Stomach (tissue), 4 donors: ENCODE measurements at regions not wholly inside any gene's neighbourhood (a gene's known extent, or its start where the extent isn't known, plus 50 kb on each side); places are given as distances from the start of the nearest gene placed in this dataset.

Experiments used
- EP300 ChIP-seq: sonication (generic); formaldehyde crosslinking; IDR thresholded peaks from one replicate; pipeline ENCODE4 v1.6.1; 2017; ENCODE audit warnings: antibody characterized with exemption
- POLR2A ChIP-seq, 4 donors: fragments of 450-650 bp; IDR thresholded peaks; one replicate each; pipeline ENCODE4 v1.6.1; 2016; ENCODE audit warnings: antibody characterized with exemption in 4 of 4, control low read depth in 2 of 4, mild to moderate bottlenecking in 1 of 4, moderate library complexity in 1 of 4
- POLR2AphosphoS5 ChIP-seq, 3 donors: sonication (generic); formaldehyde crosslinking; IDR thresholded peaks; one replicate each; pipeline ENCODE4 v1.6.1; 2016; ENCODE audit warnings: antibody characterized with exemption in 3 of 3
- TF ChIP-seq, protein P1 (sequence below), 7 experiments: fragments of 450-650 bp in 4 of 7; fragments of 200-600 bp in 3 of 7; sonication (generic) in 3 of 7; IDR thresholded peaks; one replicate each; pipeline ENCODE4 v1.5.1; 2016 to 2019; ENCODE audit warnings: antibody characterized with exemption in 7 of 7, control low read depth in 2 of 7, mild to moderate bottlenecking in 1 of 7

DNA sequence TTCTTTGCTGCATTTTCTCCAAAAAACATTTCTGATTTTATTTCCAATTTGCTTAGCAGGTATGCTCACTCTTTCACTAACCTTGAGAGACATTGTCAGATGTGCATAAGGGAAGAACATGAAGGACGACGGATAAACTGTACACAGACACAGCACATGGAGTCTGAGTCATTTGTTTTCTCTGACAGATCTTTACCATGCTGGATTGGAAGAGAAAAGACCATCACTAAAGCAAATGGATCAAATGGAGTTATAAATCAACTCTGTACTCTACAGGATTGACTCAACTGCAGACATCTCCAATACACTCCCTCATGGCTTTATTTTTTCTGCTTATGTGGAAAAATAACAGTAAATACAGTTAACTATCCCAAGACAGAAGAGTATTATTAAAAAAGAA is 90.2 kb upstream of the CTSC start:
- TF ChIP-seq, protein P1, sequence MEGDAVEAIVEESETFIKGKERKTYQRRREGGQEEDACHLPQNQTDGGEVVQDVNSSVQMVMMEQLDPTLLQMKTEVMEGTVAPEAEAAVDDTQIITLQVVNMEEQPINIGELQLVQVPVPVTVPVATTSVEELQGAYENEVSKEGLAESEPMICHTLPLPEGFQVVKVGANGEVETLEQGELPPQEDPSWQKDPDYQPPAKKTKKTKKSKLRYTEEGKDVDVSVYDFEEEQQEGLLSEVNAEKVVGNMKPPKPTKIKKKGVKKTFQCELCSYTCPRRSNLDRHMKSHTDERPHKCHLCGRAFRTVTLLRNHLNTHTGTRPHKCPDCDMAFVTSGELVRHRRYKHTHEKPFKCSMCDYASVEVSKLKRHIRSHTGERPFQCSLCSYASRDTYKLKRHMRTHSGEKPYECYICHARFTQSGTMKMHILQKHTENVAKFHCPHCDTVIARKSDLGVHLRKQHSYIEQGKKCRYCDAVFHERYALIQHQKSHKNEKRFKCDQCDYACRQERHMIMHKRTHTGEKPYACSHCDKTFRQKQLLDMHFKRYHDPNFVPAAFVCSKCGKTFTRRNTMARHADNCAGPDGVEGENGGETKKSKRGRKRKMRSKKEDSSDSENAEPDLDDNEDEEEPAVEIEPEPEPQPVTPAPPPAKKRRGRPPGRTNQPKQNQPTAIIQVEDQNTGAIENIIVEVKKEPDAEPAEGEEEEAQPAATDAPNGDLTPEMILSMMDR (IDR thresholded peaks at IDR 0.05), result no peak
- TF ChIP-seq EP300 (no peak), POLR2A (IDR thresholded peaks at IDR 0.05) (no peak), POLR2AphosphoS5 (IDR thresholded peaks at IDR 0.05) (no peak)
